ENCODE measurements at regions not wholly inside any gene's neighbourhood (a gene's known extent, or its start where the extent isn't known, plus 50 kb on each side); places are given as distances from the start of the nearest gene placed in this dataset.

GRCh38 chr16:51710905-51711563, 560.0 kb upstream of the SALL1 start:
- no peaks in the 10 kb centered on the region for H3K36me3 ChIP-seq (ENCODE audit: control insufficient read depth, insufficient read depth, low read length)
- H3K9me3 ChIP-seq (ENCODE audit: control insufficient read depth, insufficient read depth, low read length), result no peaks in the 10 kb centered on the region
- no peaks in the 10 kb centered on the region for H3K4me1 ChIP-seq (ENCODE audit: control insufficient read depth, insufficient read depth, low read length)
- no peak overlapping the region for H3K27ac ChIP-seq (ENCODE audit: low read depth, low read length)
- H3K4me3 ChIP-seq (ENCODE audit: low read depth, low read length), result no peak overlapping the region
- no CpG with 5 or more reads among the region's 2 CpGs for WGBS (ENCODE audit: insufficient coverage)
- H3K27me3 ChIP-seq (ENCODE audit: control insufficient read depth, insufficient read depth, low read length), result no peaks in the 10 kb centered on the region
- DNase-seq (ENCODE audit: low read depth in 4 of 6, low spot score in 6 of 6), result no peak

GRCh38 chr16:51710186-51710585, 559.1 kb upstream of the SALL1 start:
- Histone ChIP-seq H3K9me3 (ENCODE audit: control insufficient read depth, insufficient read depth, low read length) (no peaks in the 10 kb centered on the region), H3K27ac (ENCODE audit: low read depth, low read length) (no peak overlapping the region), H3K36me3 (ENCODE audit: control insufficient read depth, insufficient read depth, low read length) (no peaks in the 10 kb centered on the region), H3K4me3 (ENCODE audit: low read depth, low read length) (no peak overlapping the region), H3K27me3 (ENCODE audit: control insufficient read depth, insufficient read depth, low read length) (no peaks in the 10 kb centered on the region), H3K4me1 (ENCODE audit: control insufficient read depth, insufficient read depth, low read length) (no peaks in the 10 kb centered on the region)
- DNase-seq (ENCODE audit: low read depth in 4 of 6, low spot score in 6 of 6), result no peak
- WGBS (ENCODE audit: insufficient coverage), result 97% methylated on average over 10 of the region's 10 CpGs

- H3K36me3 ChIP-seq (ENCODE audit: control insufficient read depth, insufficient read depth, low read length), result no peaks in the 10 kb centered on the region
- DNase-seq (ENCODE audit: low read depth in 4 of 6, low spot score in 6 of 6), result peak in 1 of 6 donors; percentile 25
- H3K4me1 ChIP-seq (ENCODE audit: control insufficient read depth, insufficient read depth, low read length), result no peaks in the 10 kb centered on the region
- H3K27me3 ChIP-seq (ENCODE audit: control insufficient read depth, insufficient read depth, low read length), result no peaks in the 10 kb centered on the region
- WGBS (ENCODE audit: insufficient coverage), result 73% methylated on average over 3 of the region's 4 CpGs
- peaks cover 2% of the 10 kb centered on the region for H3K9me3 ChIP-seq (ENCODE audit: control insufficient read depth, insufficient read depth, low read length)
- H3K4me3 ChIP-seq (ENCODE audit: low read depth, low read length), result no peak overlapping the region
- H3K27ac ChIP-seq (ENCODE audit: low read depth, low read length), result no peak overlapping the region
Observed at GRCh38 chr16:51708861-51709260, 557.8 kb upstream of the SALL1 start.

- no peak overlapping the region for H3K4me3 ChIP-seq (ENCODE audit: low read depth, low read length)
- no peaks in the 10 kb centered on the region for H3K27me3 ChIP-seq (ENCODE audit: control insufficient read depth, insufficient read depth, low read length)
- H3K9me3 ChIP-seq (ENCODE audit: control insufficient read depth, insufficient read depth, low read length), result peaks cover 2% of the 10 kb centered on the region
- no peaks in the 10 kb centered on the region for H3K36me3 ChIP-seq (ENCODE audit: control insufficient read depth, insufficient read depth, low read length)
- no peak overlapping the region for H3K27ac ChIP-seq (ENCODE audit: low read depth, low read length)
- WGBS (ENCODE audit: insufficient coverage), result 16% methylated on average over 4 of the region's 6 CpGs
- no peaks in the 10 kb centered on the region for H3K4me1 ChIP-seq (ENCODE audit: control insufficient read depth, insufficient read depth, low read length)
- no peak for DNase-seq (ENCODE audit: low read depth in 4 of 6, low spot score in 6 of 6)
Observed at GRCh38 chr16:51707666-51708065, 556.6 kb upstream of the SALL1 start.

GRCh38 chr16:51705142-51705541, 554.1 kb upstream of the SALL1 start:
- Histone ChIP-seq H3K4me3 (ENCODE audit: low read depth, low read length) (no peak overlapping the region), H3K27ac (ENCODE audit: low read depth, low read length) (no peak overlapping the region), H3K4me1 (ENCODE audit: control insufficient read depth, insufficient read depth, low read length) (no peaks in the 10 kb centered on the region), H3K36me3 (ENCODE audit: control insufficient read depth, insufficient read depth, low read length) (no peaks in the 10 kb centered on the region), H3K9me3 (ENCODE audit: control insufficient read depth, insufficient read depth, low read length) (peaks cover 2% of the 10 kb centered on the region), H3K27me3 (ENCODE audit: control insufficient read depth, insufficient read depth, low read length) (no peaks in the 10 kb centered on the region)
- no peak for DNase-seq (ENCODE audit: low read depth in 4 of 6, low spot score in 6 of 6)

- Histone ChIP-seq H3K36me3 (ENCODE audit: control insufficient read depth, insufficient read depth, low read length) (no peaks in the 10 kb centered on the region), H3K4me1 (ENCODE audit: control insufficient read depth, insufficient read depth, low read length) (no peaks in the 10 kb centered on the region), H3K27me3 (ENCODE audit: control insufficient read depth, insufficient read depth, low read length) (no peaks in the 10 kb centered on the region), H3K9me3 (ENCODE audit: control insufficient read depth, insufficient read depth, low read length) (peaks cover 2% of the 10 kb centered on the region), H3K4me3 (ENCODE audit: low read depth, low read length) (no peak overlapping the region), H3K27ac (ENCODE audit: low read depth, low read length) (no peak overlapping the region)
- no CpG with 5 or more reads among the region's 1 CpG for WGBS (ENCODE audit: insufficient coverage)
- no peak for DNase-seq (ENCODE audit: low read depth in 4 of 6, low spot score in 6 of 6)
Observed at GRCh38 chr16:51701025-51701424, 550.0 kb upstream of the SALL1 start.

- H3K27ac ChIP-seq (ENCODE audit: low read depth, low read length), result no peak overlapping the region
- peak in 1 of 6 donors; percentile 25 for DNase-seq (ENCODE audit: low read depth in 4 of 6, low spot score in 6 of 6)
- no peaks in the 10 kb centered on the region for H3K27me3 ChIP-seq (ENCODE audit: control insufficient read depth, insufficient read depth, low read length)
- H3K4me3 ChIP-seq (ENCODE audit: low read depth, low read length), result no peak overlapping the region
- no peaks in the 10 kb centered on the region for H3K36me3 ChIP-seq (ENCODE audit: control insufficient read depth, insufficient read depth, low read length)
- H3K4me1 ChIP-seq (ENCODE audit: control insufficient read depth, insufficient read depth, low read length), result no peaks in the 10 kb centered on the region
- peaks cover 2% of the 10 kb centered on the region for H3K9me3 ChIP-seq (ENCODE audit: control insufficient read depth, insufficient read depth, low read length)
- 80% methylated on average over 2 of the region's 5 CpGs for WGBS (ENCODE audit: insufficient coverage)
Observed at GRCh38 chr16:51699686-51700396, 548.8 kb upstream of the SALL1 start.

GRCh38 chr16:51698647-51699046, 547.6 kb upstream of the SALL1 start:
- Histone ChIP-seq H3K27ac (ENCODE audit: low read depth, low read length) (no peak overlapping the region), H3K27me3 (ENCODE audit: control insufficient read depth, insufficient read depth, low read length) (no peaks in the 10 kb centered on the region), H3K4me3 (ENCODE audit: low read depth, low read length) (no peak overlapping the region), H3K4me1 (ENCODE audit: control insufficient read depth, insufficient read depth, low read length) (no peaks in the 10 kb centered on the region), H3K36me3 (ENCODE audit: control insufficient read depth, insufficient read depth, low read length) (no peaks in the 10 kb centered on the region), H3K9me3 (ENCODE audit: control insufficient read depth, insufficient read depth, low read length) (no peaks in the 10 kb centered on the region)
- 100% methylated on average over 1 of the region's 2 CpGs for WGBS (ENCODE audit: insufficient coverage)
- DNase-seq (ENCODE audit: low read depth in 4 of 6, low spot score in 6 of 6), result no peak

- 33% methylated on average over 1 of the region's 2 CpGs for WGBS (ENCODE audit: insufficient coverage)
- H3K9me3 ChIP-seq (ENCODE audit: control insufficient read depth, insufficient read depth, low read length), result no peaks in the 10 kb centered on the region
- no peak overlapping the region for H3K27ac ChIP-seq (ENCODE audit: low read depth, low read length)
- H3K4me3 ChIP-seq (ENCODE audit: low read depth, low read length), result no peak overlapping the region
- peak in 1 of 6 donors; percentile 48 for DNase-seq (ENCODE audit: low read depth in 4 of 6, low spot score in 6 of 6)
- H3K4me1 ChIP-seq (ENCODE audit: control insufficient read depth, insufficient read depth, low read length), result no peaks in the 10 kb centered on the region
- H3K36me3 ChIP-seq (ENCODE audit: control insufficient read depth, insufficient read depth, low read length), result no peaks in the 10 kb centered on the region
- H3K27me3 ChIP-seq (ENCODE audit: control insufficient read depth, insufficient read depth, low read length), result no peaks in the 10 kb centered on the region
Observed at GRCh38 chr16:51697454-51697853, 546.4 kb upstream of the SALL1 start.

GRCh38 chr16:51696376-51696775, 545.3 kb upstream of the SALL1 start:
- no peaks in the 10 kb centered on the region for H3K4me1 ChIP-seq (ENCODE audit: control insufficient read depth, insufficient read depth, low read length)
- DNase-seq (ENCODE audit: low read depth in 4 of 6, low spot score in 6 of 6), result peak in 2 of 6 donors; percentile 58 to 96
- H3K4me3 ChIP-seq (ENCODE audit: low read depth, low read length), result no peak overlapping the region
- H3K27me3 ChIP-seq (ENCODE audit: control insufficient read depth, insufficient read depth, low read length), result no peaks in the 10 kb centered on the region
- WGBS (ENCODE audit: insufficient coverage), result no CpG with 5 or more reads among the region's 3 CpGs
- no peak overlapping the region for H3K27ac ChIP-seq (ENCODE audit: low read depth, low read length)
- H3K9me3 ChIP-seq (ENCODE audit: control insufficient read depth, insufficient read depth, low read length), result peaks cover under 1% of the 10 kb centered on the region
- no peaks in the 10 kb centered on the region for H3K36me3 ChIP-seq (ENCODE audit: control insufficient read depth, insufficient read depth, low read length)
